ENCODE measurements at regions not wholly inside any gene's neighbourhood (a gene's known extent, or its start where the extent isn't known, plus 50 kb on each side); places are given as distances from the start of the nearest gene placed in this dataset.

GRCh38 chr21:38625000-38625399, 126.7 kb upstream of the ERG start:
- TF ChIP-seq CTCF (IDR thresholded peaks at IDR 0.05; ENCODE audit: low read depth, low read length, poor library complexity, severe bottlenecking) (no peak), EZH2phosphoT487 (IDR thresholded peaks at IDR 0.05; ENCODE audit: borderline replicate concordance, low read length) (no peak)

Data from DOHH2 (cell line).